A549 (cell line): ENCODE measurements at regions not wholly inside any gene's neighbourhood (a gene's known extent, or its start where the extent isn't known, plus 50 kb on each side); places are given as distances from the start of the nearest gene placed in this dataset.

ENCODE experiments used
- CEBPB ChIP-seq, 2 experiments: fragments of >200 bp in 1 of 2; sonication (Bioruptor Twin) in 1 of 2; formaldehyde crosslinking in 1 of 2; IDR thresholded peaks; 2 replicates each; pipeline ENCODE4 v1.6.1; 2012 to 2016
- CHD2 ChIP-seq: fragments of 150-350 bp; IDR thresholded peaks from 2 replicates; pipeline ENCODE4 v1.6.1; 2014; ENCODE audit warnings: low read length; ENCODE audit not compliant: partially characterized antibody
- CTCF ChIP-seq: fragments of >200 bp; sonication (Bioruptor Twin); formaldehyde crosslinking; IDR thresholded peaks from 3 replicates; pipeline ENCODE4 v1.5.1; 2016
- EP300 ChIP-seq, 2 experiments: fragments of >200 bp; sonication (Bioruptor Twin); formaldehyde crosslinking; IDR thresholded peaks; 2 replicates in 1 of 2; 3 replicates in 1 of 2; pipeline ENCODE4 v1.6.1; 2016 to 2017
- MAX ChIP-seq: IDR thresholded peaks from 2 replicates; pipeline ENCODE4 v1.6.1; 2012
- MYC ChIP-seq: IDR thresholded peaks from 2 replicates; pipeline ENCODE4 v1.6.1; 2012; ENCODE audit warnings: mild to moderate bottlenecking, inconsistent platforms, low read length, improper control_type of control experiment, borderline replicate concordance
- NPAS2 ChIP-seq: fragments of 250-450 bp; sonication (Bioruptor Pico); IDR thresholded peaks from 2 replicates; pipeline ENCODE4 v1.8.0; 2022; ENCODE audit warnings: mild to moderate bottlenecking, moderate library complexity, borderline replicate concordance
- RAD21 ChIP-seq, 2 experiments: fragments of >200 bp in 1 of 2; sonication (Bioruptor Twin) in 1 of 2; formaldehyde crosslinking in 1 of 2; IDR thresholded peaks in 1 of 2; conservative IDR thresholded peaks in 1 of 2; 2 replicates in 1 of 2; 3 replicates in 1 of 2; pipeline ENCODE4 v1.6.1; 2012 to 2018; ENCODE audit warnings: inconsistent platforms in 1 of 2
- RNF2 ChIP-seq: fragments of 200-600 bp; sonication (generic); IDR thresholded peaks from 2 replicates; pipeline ENCODE4 v1.6.1; 2016; ENCODE audit warnings: low read depth, mild to moderate bottlenecking, antibody characterized with exemption, moderate library complexity, borderline replicate concordance
- TFCP2L1 ChIP-seq: fragments of 250-450 bp; sonication (Bioruptor Pico); IDR thresholded peaks from 2 replicates; pipeline ENCODE4 v1.5.0; 2021; ENCODE audit warnings: mild to moderate bottlenecking
- ZFP36 ChIP-seq: fragments of 450-650 bp; IDR thresholded peaks from 2 replicates; pipeline ENCODE4 v1.6.1; 2014; ENCODE audit warnings: borderline replicate concordance; ENCODE audit not compliant: partially characterized antibody

DNA sequence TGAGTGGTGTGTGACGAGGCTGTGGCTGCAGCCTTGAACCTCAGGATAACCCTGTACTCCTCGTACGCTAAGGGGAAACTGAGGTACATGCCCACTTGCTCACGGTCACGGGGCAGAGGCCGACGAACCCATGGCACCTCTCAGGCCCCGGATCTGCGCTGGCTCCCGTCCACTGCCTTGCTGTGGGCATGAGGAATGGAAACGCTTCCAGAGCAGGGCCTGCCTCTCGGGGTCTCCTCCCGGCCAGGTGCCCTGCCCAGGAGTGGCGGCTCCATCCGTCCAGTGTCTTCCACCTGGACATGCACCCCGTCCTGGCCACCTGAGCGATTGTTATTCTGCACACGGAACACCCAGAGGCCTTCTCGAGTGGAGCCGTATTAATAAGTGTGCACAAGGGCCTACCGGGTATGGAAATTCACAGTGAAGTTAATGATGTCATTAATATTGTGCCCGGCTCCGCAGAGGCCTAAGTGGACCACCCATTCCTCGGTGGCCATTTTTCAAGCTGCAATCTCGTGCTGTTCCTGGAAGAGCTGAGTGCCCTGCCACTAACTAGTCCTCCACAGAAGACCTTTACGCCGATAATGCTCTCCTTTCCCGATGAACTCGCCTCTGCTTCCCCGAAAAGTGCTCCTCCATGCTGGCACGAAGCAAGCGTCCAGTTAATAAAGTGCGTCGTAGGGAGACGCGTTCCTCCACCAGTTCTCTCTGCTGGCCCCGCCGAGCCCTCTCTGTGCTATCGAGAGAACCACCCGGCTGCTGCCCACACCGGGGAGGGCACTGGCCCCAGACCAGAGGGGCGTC is 927.9 kb downstream of the BRD1 start:
- TF ChIP-seq CTCF: no peak
- no peak for TF ChIP-seq RNF2
- no peak for TF ChIP-seq RAD21 (conservative IDR thresholded peaks at IDR 0.05 in 1 of 2, IDR thresholded peaks at IDR 0.05 in 1 of 2)
- TF ChIP-seq MAX: no peak
- no peak for TF ChIP-seq NPAS2 (CRISPR knock-in tag)
- TF ChIP-seq CEBPB (IDR thresholded peaks at IDR 0.05): no peak
- TF ChIP-seq TFCP2L1 (CRISPR knock-in tag): no peak
- TF ChIP-seq MYC: no peak
- no peak for TF ChIP-seq ZFP36
- TF ChIP-seq CHD2: no peak
- TF ChIP-seq EP300 (IDR thresholded peaks at IDR 0.05): no peak
